ENCODE measurements at regions not wholly inside any gene's neighbourhood (a gene's known extent, or its start where the extent isn't known, plus 50 kb on each side); places are given as distances from the start of the nearest gene placed in this dataset.

DNA sequence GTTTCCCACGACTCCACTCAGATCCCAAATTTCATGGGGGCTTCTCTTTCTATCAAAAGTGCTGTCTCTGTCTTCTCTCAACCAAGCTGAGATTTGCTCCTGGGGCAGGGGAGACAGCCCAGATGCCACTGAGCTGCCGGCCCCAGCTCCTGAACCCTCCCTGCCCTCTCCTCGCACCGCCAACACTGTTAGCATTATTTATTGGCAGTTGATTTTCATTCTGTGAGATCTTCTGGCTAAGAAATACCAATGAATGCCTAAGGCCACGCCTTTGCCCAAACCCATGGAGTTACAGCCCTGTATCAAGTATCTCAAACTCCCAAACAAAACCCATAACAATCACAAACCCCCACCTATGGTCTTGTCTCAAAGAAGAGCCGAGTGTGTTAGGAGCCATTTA is 153.0 kb upstream of the TWIST2 start:
- TF ChIP-seq ZFX (IDR thresholded peaks at IDR 0.05; ENCODE audit: borderline replicate concordance) (no peak), CTCF (IDR thresholded peaks at IDR 0.05) (no peak)
- no peak overlapping the region for H3K27ac ChIP-seq

- TF ChIP-seq ZFX (IDR thresholded peaks at IDR 0.05; ENCODE audit: borderline replicate concordance) (no peak), CTCF (IDR thresholded peaks at IDR 0.05) (no peak)
- H3K27ac ChIP-seq, result no peak overlapping the region
Observed at GRCh38 chr2:238695538-238695937, 152.3 kb upstream of the TWIST2 start.

- no peak overlapping the region for H3K27ac ChIP-seq
- TF ChIP-seq CTCF (IDR thresholded peaks at IDR 0.05) (no peak), ZFX (IDR thresholded peaks at IDR 0.05; ENCODE audit: borderline replicate concordance) (no peak)
Observed at GRCh38 chr2:238696331-238696730, 151.6 kb upstream of the TWIST2 start.

DNA sequence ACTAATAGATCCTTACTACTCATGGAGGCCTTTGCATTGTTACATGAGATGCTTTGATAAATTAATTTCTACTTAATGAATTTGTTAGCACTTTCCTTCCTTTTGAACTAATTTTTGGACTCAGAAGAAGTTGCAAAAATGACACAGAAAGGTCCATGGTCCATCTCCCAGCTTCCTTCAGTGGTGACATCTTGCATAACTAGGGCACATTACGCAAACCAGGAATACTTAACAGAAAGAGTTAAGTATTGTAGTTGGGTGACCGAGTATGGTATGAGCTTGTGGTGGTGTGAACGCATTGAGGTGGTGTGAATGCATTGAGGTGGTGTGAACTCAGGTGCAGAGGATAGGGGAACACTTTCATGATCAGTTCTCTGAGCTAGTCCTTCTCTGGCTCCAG is 151.1 kb upstream of the TWIST2 start:
- TF ChIP-seq ZFX (IDR thresholded peaks at IDR 0.05; ENCODE audit: borderline replicate concordance) (no peak), CTCF (IDR thresholded peaks at IDR 0.05) (no peak)
- H3K27ac ChIP-seq, result no peak overlapping the region

- H3K27ac ChIP-seq, result no peak overlapping the region
- TF ChIP-seq CTCF (IDR thresholded peaks at IDR 0.05) (no peak), ZFX (IDR thresholded peaks at IDR 0.05; ENCODE audit: borderline replicate concordance) (no peak)
Observed at GRCh38 chr2:238697193-238698071, 150.5 kb upstream of the TWIST2 start.

GRCh38 chr2:238698072-238698352 is 149.9 kb upstream of the TWIST2 start:
- H3K27ac ChIP-seq, result no peak overlapping the region
- TF ChIP-seq CTCF (IDR thresholded peaks at IDR 0.05) (no peak), ZFX (IDR thresholded peaks at IDR 0.05; ENCODE audit: borderline replicate concordance) (no peak)

GRCh38 chr2:238698451-238699306 is 149.2 kb upstream of the TWIST2 start:
- TF ChIP-seq ZFX (IDR thresholded peaks at IDR 0.05; ENCODE audit: borderline replicate concordance) (no peak), CTCF (IDR thresholded peaks at IDR 0.05) (no peak)
- no peak overlapping the region for H3K27ac ChIP-seq
